ENCODE measurements at regions not wholly inside any gene's neighbourhood (a gene's known extent, or its start where the extent isn't known, plus 50 kb on each side); places are given as distances from the start of the nearest gene placed in this dataset.

- no peak for DNase-seq (ENCODE audit: low read depth)
Observed at GRCh38 chr1:72557446-72558049, 275.2 kb upstream of the NEGR1 start.

DNA sequence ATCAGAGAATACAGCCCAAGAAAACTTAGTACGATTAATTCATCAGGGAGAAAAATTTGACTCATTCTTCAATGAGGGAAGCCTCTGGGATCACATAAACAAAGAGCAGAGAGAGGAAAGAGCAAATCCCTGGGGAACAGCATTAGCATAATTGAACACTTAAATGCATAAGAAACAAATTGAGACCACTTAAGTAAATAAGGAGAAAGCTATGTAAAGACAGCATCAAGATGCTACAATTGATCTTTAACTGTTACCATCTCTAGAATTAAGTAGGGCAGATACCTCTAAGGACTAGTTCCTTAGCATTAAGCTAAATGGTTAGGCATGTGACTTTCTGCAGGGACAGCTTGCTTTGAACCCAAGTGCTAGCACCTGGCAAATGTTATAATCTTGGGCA lies 265.1 kb upstream of the NEGR1 start:
- no peak for TF ChIP-seq CTCF (IDR thresholded peaks at IDR 0.05; ENCODE audit: control insufficient read depth, extremely low read depth, insufficient read depth)
- no peak for DNase-seq (ENCODE audit: low read depth)
- no peak overlapping the region for H3K4me3 ChIP-seq (ENCODE audit: low read depth, low read length)

More at GRCh38 chr1:72557446-72558049, 275.2 kb upstream of the NEGR1 start:
- peak; percentile 56 for TF ChIP-seq CTCF (IDR thresholded peaks at IDR 0.05; ENCODE audit: control insufficient read depth, extremely low read depth, insufficient read depth)
- H3K4me3 ChIP-seq (ENCODE audit: low read depth, low read length): no peak overlapping the region

DNA sequence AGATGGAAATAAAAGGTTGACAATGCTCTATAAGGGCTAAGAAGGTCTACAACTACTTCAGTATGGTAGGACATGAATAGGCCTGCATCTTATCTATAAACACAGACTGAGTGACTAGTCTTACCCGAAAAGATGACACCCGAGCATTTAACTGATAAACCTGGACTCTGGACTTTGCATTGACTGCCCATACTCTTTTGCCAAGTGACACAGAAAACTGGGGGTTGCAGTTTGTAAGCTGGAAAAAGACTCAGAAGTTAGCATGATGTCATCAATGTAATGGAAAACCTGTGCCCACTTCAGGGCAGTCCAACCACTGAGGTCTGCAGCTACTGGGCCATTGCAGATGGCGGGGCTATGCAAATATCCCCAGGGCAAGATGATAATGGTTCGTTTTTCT lies 258.3 kb upstream of the NEGR1 start:
- TF ChIP-seq CTCF (IDR thresholded peaks at IDR 0.05; ENCODE audit: control insufficient read depth, extremely low read depth, insufficient read depth): no peak
- H3K4me3 ChIP-seq (ENCODE audit: low read depth, low read length): no peak overlapping the region
- DNase-seq (ENCODE audit: low read depth): no peak

DNA sequence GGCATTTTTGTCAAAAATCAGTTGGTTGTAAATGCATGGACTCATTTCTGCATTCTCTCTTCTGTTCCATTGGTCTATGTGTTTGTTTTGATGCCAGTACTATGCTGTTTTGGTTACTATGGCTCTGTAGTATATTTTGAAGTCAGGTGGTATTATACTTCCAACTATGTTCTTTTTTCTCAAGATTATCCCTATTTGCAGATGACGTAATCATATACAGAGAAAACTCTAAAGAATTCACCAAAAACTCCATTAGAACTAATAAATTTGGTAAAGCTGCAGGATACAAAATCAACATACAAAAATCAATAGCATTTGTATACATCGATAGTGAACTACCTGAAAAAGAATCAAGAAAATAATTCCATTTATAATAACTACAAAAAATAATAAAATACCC lies 253.1 kb upstream of the NEGR1 start:
- TF ChIP-seq CTCF (IDR thresholded peaks at IDR 0.05; ENCODE audit: control insufficient read depth, extremely low read depth, insufficient read depth): no peak
- H3K4me3 ChIP-seq (ENCODE audit: low read depth, low read length): no peak overlapping the region
- DNase-seq (ENCODE audit: low read depth): no peak

GRCh38 chr1:72530646-72531045 lies 248.3 kb upstream of the NEGR1 start:
- DNase-seq (ENCODE audit: low read depth): no peak
- no peak overlapping the region for H3K4me3 ChIP-seq (ENCODE audit: low read depth, low read length)
- no peak for TF ChIP-seq CTCF (IDR thresholded peaks at IDR 0.05; ENCODE audit: control insufficient read depth, extremely low read depth, insufficient read depth)

GRCh38 chr1:72526926-72527325 lies 244.6 kb upstream of the NEGR1 start:
- TF ChIP-seq CTCF (IDR thresholded peaks at IDR 0.05; ENCODE audit: control insufficient read depth, extremely low read depth, insufficient read depth): no peak
- H3K4me3 ChIP-seq (ENCODE audit: low read depth, low read length): no peak overlapping the region
- no peak for DNase-seq (ENCODE audit: low read depth)

GRCh38 chr1:72524021-72524420 lies 241.7 kb upstream of the NEGR1 start:
- no peak for DNase-seq (ENCODE audit: low read depth)

More at GRCh38 chr1:72524021-72524420, 241.7 kb upstream of the NEGR1 start:
- no peak for TF ChIP-seq CTCF (IDR thresholded peaks at IDR 0.05; ENCODE audit: control insufficient read depth, extremely low read depth, insufficient read depth)
- no peak overlapping the region for H3K4me3 ChIP-seq (ENCODE audit: low read depth, low read length)

Measured in LNCaP clone FGC (cell line).